ENCODE measurements at regions not wholly inside any gene's neighbourhood (a gene's known extent, or its start where the extent isn't known, plus 50 kb on each side); places are given as distances from the start of the nearest gene placed in this dataset.

DNA sequence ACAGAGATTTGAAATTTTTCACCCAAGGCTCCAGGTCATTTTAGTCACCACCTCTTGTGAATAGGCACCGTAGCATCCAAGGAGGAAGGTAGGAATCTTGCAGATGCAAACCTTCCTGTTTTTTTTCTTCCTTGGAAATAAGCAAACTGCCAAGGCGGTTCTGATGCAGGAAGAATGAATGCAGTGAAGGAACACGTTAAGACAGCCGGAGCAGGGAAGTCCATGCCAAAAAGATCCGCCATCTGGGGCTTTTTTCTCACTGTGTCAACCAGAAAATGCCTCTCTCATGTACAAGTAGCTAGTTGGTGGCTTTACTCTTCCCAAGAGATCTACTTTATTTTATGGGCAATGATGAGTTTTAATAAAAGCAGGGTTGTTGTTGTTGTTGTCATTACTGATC lies 142.4 kb downstream of the ZIC5 start:
- no peak overlapping the region for H3K4me2 ChIP-seq
- no peak overlapping the region for H3K4me3 ChIP-seq
- no peaks in the 10 kb centered on the region for H3K9me3 ChIP-seq
- H3K9ac ChIP-seq = no peak overlapping the region
- TF ChIP-seq Cebpa-rat (IDR thresholded peaks at IDR 0.05) = no peak
- no peaks in the 10 kb centered on the region for H3K4me1 ChIP-seq
- H4K20me1 ChIP-seq = no peaks in the 10 kb centered on the region
- H3K36me3 ChIP-seq = no peaks in the 10 kb centered on the region
- no peaks in the 10 kb centered on the region for H3K27me3 ChIP-seq
- no peak overlapping the region for H3K27ac ChIP-seq

DNA sequence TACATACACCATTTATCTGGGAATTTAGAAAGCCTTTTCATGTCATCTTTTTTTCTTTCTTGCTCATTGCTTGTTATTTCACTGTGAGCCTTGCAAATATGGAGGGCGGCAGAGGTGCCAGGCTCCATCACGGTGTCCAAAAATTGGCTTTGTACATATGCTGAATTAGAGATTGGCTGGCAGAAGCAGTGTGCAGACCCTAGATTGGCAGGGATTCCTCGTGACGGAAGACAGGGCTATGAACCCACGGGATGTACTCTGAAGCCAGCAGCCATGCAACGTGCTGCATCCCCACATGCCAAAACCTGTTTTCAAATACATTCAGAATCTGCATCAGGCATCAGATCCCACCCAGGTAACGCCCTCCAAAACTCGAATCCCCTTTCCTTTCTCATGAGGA lies 142.8 kb downstream of the ZIC5 start:
- H3K36me3 ChIP-seq = no peaks in the 10 kb centered on the region
- no peak for TF ChIP-seq Cebpa-rat (IDR thresholded peaks at IDR 0.05)
- H3K27me3 ChIP-seq = no peaks in the 10 kb centered on the region
- no peaks in the 10 kb centered on the region for H3K4me1 ChIP-seq
- H4K20me1 ChIP-seq = no peaks in the 10 kb centered on the region
- H3K27ac ChIP-seq = no peak overlapping the region
- no peaks in the 10 kb centered on the region for H3K9me3 ChIP-seq
- H3K4me2 ChIP-seq = no peak overlapping the region
- H3K9ac ChIP-seq = no peak overlapping the region
- H3K4me3 ChIP-seq = no peak overlapping the region

DNA sequence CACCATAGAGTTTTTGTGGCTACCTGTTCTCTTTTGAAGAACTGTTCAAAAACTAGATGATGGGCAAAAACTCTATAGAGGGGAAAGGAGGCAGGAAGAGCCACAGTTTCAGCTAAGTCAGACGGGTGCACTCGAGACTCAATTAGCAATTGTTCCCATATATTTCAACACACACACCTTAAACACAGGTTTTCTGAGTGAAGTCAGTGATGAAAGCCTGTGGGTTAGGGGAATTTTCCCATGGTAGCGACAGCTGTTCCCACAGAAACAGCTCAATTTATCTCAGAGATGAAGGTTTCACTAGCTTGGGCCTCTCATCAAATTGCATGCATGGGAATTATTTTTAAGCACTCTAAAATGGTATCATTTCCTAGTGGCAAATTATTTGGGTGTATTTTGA lies 143.4 kb downstream of the ZIC5 start:
- no peaks in the 10 kb centered on the region for H3K4me1 ChIP-seq
- no peaks in the 10 kb centered on the region for H3K36me3 ChIP-seq
- no peak overlapping the region for H3K4me3 ChIP-seq
- no peak overlapping the region for H3K4me2 ChIP-seq
- no peak overlapping the region for H3K9ac ChIP-seq
- no peak overlapping the region for H3K27ac ChIP-seq
- TF ChIP-seq Cebpa-rat (IDR thresholded peaks at IDR 0.05) = no peak
- no peaks in the 10 kb centered on the region for H3K9me3 ChIP-seq
- no peaks in the 10 kb centered on the region for H4K20me1 ChIP-seq
- no peaks in the 10 kb centered on the region for H3K27me3 ChIP-seq

DNA sequence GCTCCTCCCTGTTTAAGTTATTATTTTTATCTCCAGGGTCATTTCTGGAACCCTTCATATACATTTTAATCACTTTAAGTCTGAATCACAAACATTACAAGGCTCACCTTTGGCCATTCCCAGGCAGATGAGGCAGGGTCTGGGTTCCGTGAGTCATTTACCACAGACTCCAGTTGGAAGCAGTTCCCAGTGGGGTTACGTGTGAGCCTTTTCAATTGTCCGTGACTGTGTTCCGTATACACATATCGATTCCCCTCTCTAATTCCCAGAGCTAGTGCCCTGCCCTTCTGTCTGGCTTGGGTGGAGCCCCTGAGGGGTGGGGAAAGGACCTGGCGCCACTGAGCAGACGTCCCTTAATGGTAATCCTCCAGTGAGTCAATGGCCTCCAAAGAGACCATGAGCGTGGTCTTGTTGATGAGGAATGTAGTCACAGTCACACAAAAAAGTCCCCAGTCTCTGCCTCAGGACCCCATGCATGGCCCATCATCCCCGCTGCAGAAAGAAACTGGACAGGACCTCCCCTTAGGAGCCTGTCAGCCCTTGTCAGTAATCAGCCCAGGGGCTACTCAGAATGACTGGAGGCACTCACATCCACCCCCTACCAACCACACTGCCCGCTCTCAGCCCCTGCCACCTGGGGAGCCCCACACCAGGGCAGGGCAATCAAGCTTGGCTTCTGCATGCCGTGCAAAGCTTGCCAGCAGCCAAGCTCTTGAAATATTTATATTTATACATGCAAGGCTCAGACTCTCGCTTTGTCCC lies 144.4 kb downstream of the ZIC5 start:
- Histone ChIP-seq H3K4me3 (no peak overlapping the region), H3K27me3 (no peaks in the 10 kb centered on the region), H3K4me2 (no peak overlapping the region), H3K4me1 (no peaks in the 10 kb centered on the region), H3K27ac (no peak overlapping the region), H3K36me3 (no peaks in the 10 kb centered on the region), H3K9me3 (no peaks in the 10 kb centered on the region), H4K20me1 (no peaks in the 10 kb centered on the region), H3K9ac (no peak overlapping the region)
- no peak for TF ChIP-seq Cebpa-rat (IDR thresholded peaks at IDR 0.05)

DNA sequence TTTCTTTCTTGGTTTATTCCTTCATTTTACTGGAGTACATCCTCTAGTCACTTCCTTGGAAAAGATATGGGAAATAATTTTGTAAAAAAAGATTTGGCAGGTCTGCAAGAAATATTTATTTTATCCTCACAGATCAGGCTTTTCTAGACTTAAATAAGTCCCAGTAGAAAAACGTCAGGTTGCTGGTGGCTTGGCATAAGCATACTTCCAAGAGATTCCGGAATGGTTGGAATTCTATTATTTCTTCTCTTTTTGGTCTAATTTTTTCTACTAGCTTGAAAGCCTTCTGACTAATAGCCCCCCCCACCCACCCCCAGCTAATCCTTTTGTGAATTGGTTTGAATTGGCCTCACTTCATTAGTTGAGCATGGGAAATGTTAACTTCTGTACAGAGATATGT lies 147.6 kb downstream of the ZIC5 start:
- Histone ChIP-seq H3K9ac (no peak overlapping the region), H3K27ac (no peak overlapping the region), H3K27me3 (no peaks in the 10 kb centered on the region), H3K4me3 (no peak overlapping the region), H3K4me1 (no peaks in the 10 kb centered on the region), H3K36me3 (no peaks in the 10 kb centered on the region), H3K4me2 (no peak overlapping the region), H3K9me3 (no peaks in the 10 kb centered on the region), H4K20me1 (no peaks in the 10 kb centered on the region)
- no peak for TF ChIP-seq Cebpa-rat (IDR thresholded peaks at IDR 0.05)

DNA sequence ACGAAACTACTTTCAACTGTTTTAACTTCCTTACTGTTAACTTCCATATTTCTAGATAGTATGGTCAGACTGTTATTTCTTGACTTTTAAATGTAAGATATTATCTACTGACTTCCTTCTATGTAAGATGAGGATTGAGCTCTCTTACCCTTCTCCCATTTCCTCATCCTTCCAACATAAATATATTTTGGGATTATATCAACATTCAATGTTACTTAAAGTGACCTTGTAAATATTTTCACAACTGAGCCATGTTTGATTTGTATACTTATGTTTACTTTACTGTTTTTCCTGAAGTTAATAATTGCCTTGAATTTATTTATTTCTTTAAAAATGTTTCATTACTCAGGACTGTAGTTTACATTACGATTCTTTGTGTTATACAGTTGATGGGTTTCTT lies 148.7 kb downstream of the ZIC5 start:
- Histone ChIP-seq H3K27ac (no peak overlapping the region), H3K9me3 (no peaks in the 10 kb centered on the region), H3K4me3 (no peak overlapping the region), H3K27me3 (no peaks in the 10 kb centered on the region), H4K20me1 (no peaks in the 10 kb centered on the region), H3K4me2 (no peak overlapping the region), H3K4me1 (no peaks in the 10 kb centered on the region), H3K9ac (no peak overlapping the region), H3K36me3 (no peaks in the 10 kb centered on the region)
- no peak for TF ChIP-seq Cebpa-rat (IDR thresholded peaks at IDR 0.05)

DNA sequence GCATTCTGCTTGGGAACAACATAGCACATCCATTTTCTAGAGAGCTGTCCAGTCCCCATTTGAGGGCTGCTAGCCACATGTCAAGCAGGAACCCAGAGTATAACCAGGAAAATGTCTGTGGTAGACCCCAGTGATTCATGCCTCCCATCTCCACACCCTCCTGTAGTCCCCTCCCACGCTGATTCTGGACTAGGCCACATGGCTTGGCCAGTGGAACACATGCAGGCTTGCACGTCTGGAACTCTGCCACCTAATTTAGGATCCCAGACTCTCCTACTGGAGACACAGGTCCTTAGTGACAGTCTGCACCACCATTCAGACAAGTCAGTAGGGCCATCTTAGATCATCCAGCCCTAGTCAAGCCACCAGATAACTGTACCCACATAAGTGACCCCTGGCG lies 149.8 kb downstream of the ZIC5 start:
- no peaks in the 10 kb centered on the region for H3K9me3 ChIP-seq
- no peak overlapping the region for H3K27ac ChIP-seq
- H3K4me1 ChIP-seq = no peaks in the 10 kb centered on the region
- H3K4me2 ChIP-seq = no peak overlapping the region
- H3K9ac ChIP-seq = no peak overlapping the region
- H3K4me3 ChIP-seq = no peak overlapping the region
- H3K27me3 ChIP-seq = no peaks in the 10 kb centered on the region
- TF ChIP-seq Cebpa-rat (IDR thresholded peaks at IDR 0.05) = no peak
- no peaks in the 10 kb centered on the region for H3K36me3 ChIP-seq
- no peaks in the 10 kb centered on the region for H4K20me1 ChIP-seq

DNA sequence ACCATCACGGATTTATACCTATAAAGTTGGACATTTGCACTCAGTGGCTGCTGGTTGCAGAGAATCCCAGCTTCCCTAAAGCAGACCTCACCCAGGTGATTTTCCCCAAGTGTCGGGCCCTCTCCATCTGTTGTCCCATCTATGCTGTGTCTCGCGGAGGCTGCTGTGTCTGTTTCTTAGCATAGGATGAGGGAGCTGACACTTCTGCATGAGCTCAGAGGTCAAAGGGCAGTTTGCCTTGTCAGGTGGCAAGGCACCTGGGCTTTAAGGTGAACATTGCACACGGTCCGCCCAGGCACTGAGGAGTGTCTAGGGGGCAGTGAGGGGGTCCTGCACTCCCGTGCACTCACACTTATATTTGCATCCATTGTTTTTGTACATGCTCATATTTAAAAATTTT lies 151.6 kb downstream of the ZIC5 start:
- Histone ChIP-seq H3K4me1 (no peaks in the 10 kb centered on the region), H3K36me3 (no peaks in the 10 kb centered on the region), H3K9ac (no peak overlapping the region), H3K4me3 (no peak overlapping the region), H4K20me1 (no peaks in the 10 kb centered on the region), H3K27ac (no peak overlapping the region), H3K4me2 (no peak overlapping the region), H3K27me3 (no peaks in the 10 kb centered on the region), H3K9me3 (no peaks in the 10 kb centered on the region)
- no peak for TF ChIP-seq Cebpa-rat (IDR thresholded peaks at IDR 0.05)

DNA sequence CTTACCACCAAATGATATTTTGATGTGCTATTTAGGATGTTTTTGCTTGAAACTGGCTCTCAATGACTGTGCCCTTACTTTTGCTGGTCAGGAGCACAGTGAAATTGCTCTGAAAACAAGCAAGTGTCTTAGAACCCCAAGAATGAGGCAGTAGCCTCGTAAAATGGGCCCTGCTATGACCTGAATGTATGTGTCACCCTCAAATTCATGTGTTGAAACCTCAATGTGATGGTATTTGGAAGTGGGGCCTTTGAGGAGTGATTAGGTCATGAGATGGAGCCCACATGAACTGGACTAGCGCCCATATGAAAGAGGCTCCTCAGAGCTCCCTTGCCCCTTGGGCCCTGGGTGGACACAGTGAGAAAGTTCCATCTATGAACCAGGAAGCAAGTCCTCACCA lies 155.2 kb downstream of the ZIC5 start:
- H3K27me3 ChIP-seq = no peaks in the 10 kb centered on the region
- H4K20me1 ChIP-seq = no peaks in the 10 kb centered on the region
- H3K4me1 ChIP-seq = no peaks in the 10 kb centered on the region
- H3K9me3 ChIP-seq = no peaks in the 10 kb centered on the region
- no peak overlapping the region for H3K9ac ChIP-seq
- no peaks in the 10 kb centered on the region for H3K36me3 ChIP-seq
- TF ChIP-seq Cebpa-rat (IDR thresholded peaks at IDR 0.05) = no peak
- no peak overlapping the region for H3K4me3 ChIP-seq
- no peak overlapping the region for H3K4me2 ChIP-seq
- H3K27ac ChIP-seq = no peak overlapping the region

DNA sequence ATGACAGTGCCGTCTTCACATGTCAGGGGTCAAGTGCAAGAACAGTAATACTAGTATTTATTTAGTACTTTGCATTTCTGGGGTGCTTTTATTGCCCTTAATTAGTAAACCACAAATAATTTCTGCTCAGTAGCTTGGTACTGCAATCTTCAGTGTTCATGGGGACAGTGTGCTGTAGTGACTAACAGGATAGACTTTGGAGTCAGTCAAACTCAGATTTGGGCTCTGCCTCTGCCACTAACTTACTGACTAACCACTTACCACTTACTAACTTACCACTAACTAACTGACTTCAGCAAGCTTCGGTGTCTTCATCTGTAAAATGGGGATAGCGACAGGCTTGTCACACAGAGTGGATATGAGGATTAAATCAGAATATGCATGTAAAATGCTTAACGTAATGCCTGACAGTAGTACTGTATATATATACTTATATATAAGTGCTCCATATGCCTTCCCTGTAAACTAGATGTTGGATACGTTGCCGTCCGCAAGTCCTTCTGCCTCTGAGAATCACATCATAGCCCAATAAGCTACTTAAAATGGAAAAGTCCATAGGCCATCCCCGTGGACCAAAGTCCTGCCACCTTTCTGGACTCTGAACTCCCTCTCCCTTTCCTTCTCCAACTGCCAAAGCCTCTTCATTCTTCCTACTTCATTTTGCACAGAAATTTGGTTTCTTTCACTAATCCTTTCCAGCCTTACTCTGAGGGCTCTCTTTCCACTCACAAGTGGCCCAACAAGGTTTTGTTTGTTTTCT lies 158.1 kb downstream of the ZIC5 start:
- no peaks in the 10 kb centered on the region for H3K9me3 ChIP-seq
- H4K20me1 ChIP-seq = no peaks in the 10 kb centered on the region
- H3K9ac ChIP-seq = no peak overlapping the region
- no peaks in the 10 kb centered on the region for H3K27me3 ChIP-seq
- no peak overlapping the region for H3K4me3 ChIP-seq
- no peak overlapping the region for H3K4me2 ChIP-seq
- H3K27ac ChIP-seq = no peak overlapping the region
- H3K36me3 ChIP-seq = no peaks in the 10 kb centered on the region
- no peak for TF ChIP-seq Cebpa-rat (IDR thresholded peaks at IDR 0.05)
- H3K4me1 ChIP-seq = no peaks in the 10 kb centered on the region

Data from BLaER1 (cell line).